GM18498 (cell line): ENCODE measurements at regions not wholly inside any gene's neighbourhood (a gene's known extent, or its start where the extent isn't known, plus 50 kb on each side); places are given as distances from the start of the nearest gene placed in this dataset.
"Not testable (repeated sequence)": the region's sequence is repeated elsewhere in the genome, so short reads cannot be mapped to it uniquely, and the experiment has no call there.

ENCODE experiments used
- ATAC-seq: cut with Tn5 transposase; IDR thresholded peaks from one replicate; pipeline ENCODE4 v1.9.1; 2021; ENCODE audit warnings: mild to moderate bottlenecking, moderate library complexity; ENCODE audit not compliant: unreplicated experiment

GRCh38 chr2:7861910-7862702 lies 819.8 kb upstream of the ID2 start:
- ATAC-seq, result no peak

GRCh38 chr2:7866104-7866503 lies 815.8 kb upstream of the ID2 start:
- ATAC-seq, result no peak

- ATAC-seq, result no peak
Measured at GRCh38 chr2:7866825-7867224, 815.0 kb upstream of the ID2 start.

GRCh38 chr2:7867867-7868266 lies 814.0 kb upstream of the ID2 start:
- ATAC-seq, result no peak

GRCh38 chr2:7868836-7869235 lies 813.0 kb upstream of the ID2 start:
- no peak for ATAC-seq

- not testable (repeated sequence) for ATAC-seq
Measured at GRCh38 chr2:7876445-7876844, 805.4 kb upstream of the ID2 start.

- ATAC-seq, result not testable (repeated sequence)
Measured at GRCh38 chr2:7878266-7878665, 803.6 kb upstream of the ID2 start.

- no peak for ATAC-seq
Measured at GRCh38 chr2:7878786-7879482, 802.9 kb upstream of the ID2 start.

- ATAC-seq, result no peak
Measured at GRCh38 chr2:7879483-7879835, 802.4 kb upstream of the ID2 start.

GRCh38 chr2:7880126-7880525 lies 801.7 kb upstream of the ID2 start:
- no peak for ATAC-seq

- no peak for ATAC-seq
Measured at GRCh38 chr2:7880566-7880965, 801.3 kb upstream of the ID2 start.

- no peak for ATAC-seq
Measured at GRCh38 chr2:7881063-7881462, 800.8 kb upstream of the ID2 start.

- no peak for ATAC-seq
Measured at GRCh38 chr2:7881466-7881865, 800.4 kb upstream of the ID2 start.

GRCh38 chr2:7882296-7882695 lies 799.6 kb upstream of the ID2 start:
- no peak for ATAC-seq

- ATAC-seq, result no peak
Measured at GRCh38 chr2:7884338-7884737, 797.5 kb upstream of the ID2 start.

GRCh38 chr2:7886666-7887065 lies 795.2 kb upstream of the ID2 start:
- ATAC-seq, result no peak

- ATAC-seq, result no peak
Measured at GRCh38 chr2:7887441-7887840, 794.4 kb upstream of the ID2 start.

GRCh38 chr2:7888876-7889275 lies 793.0 kb upstream of the ID2 start:
- no peak for ATAC-seq

GRCh38 chr2:7891312-7891711 lies 790.5 kb upstream of the ID2 start:
- ATAC-seq, result no peak

- no peak for ATAC-seq
Measured at GRCh38 chr2:7895289-7895688, 786.6 kb upstream of the ID2 start.

- ATAC-seq, result no peak
Measured at GRCh38 chr2:7896940-7897487, 784.8 kb upstream of the ID2 start.

- ATAC-seq, result no peak
Measured at GRCh38 chr2:7899241-7899640, 782.6 kb upstream of the ID2 start.
